HG02588 (cell line): ENCODE measurements at regions not wholly inside any gene's neighbourhood (a gene's known extent, or its start where the extent isn't known, plus 50 kb on each side); places are given as distances from the start of the nearest gene placed in this dataset.
"Not testable (repeated sequence)": the region's sequence is repeated elsewhere in the genome, so short reads cannot be mapped to it uniquely, and the experiment has no call there.

Experiments
- ATAC-seq: cut with Tn5 transposase; IDR thresholded peaks from one replicate; pipeline ENCODE4 v1.9.1; 2021; ENCODE audit warnings: mild to moderate bottlenecking, moderate library complexity; ENCODE audit not compliant: unreplicated experiment

- no peak for ATAC-seq
Measured at GRCh38 chr3:22373182-22373581, 622.2 kb upstream of the ZNF385D start.

GRCh38 chr3:22373827-22374226, 622.8 kb upstream of the ZNF385D start:
- ATAC-seq, result no peak

- no peak for ATAC-seq
Measured at GRCh38 chr3:22377421-22377820, 626.4 kb upstream of the ZNF385D start.

GRCh38 chr3:22378869-22379268, 627.9 kb upstream of the ZNF385D start:
- no peak for ATAC-seq

GRCh38 chr3:22380253-22380652, 629.2 kb upstream of the ZNF385D start:
- no peak for ATAC-seq

GRCh38 chr3:22381564-22381963, 630.6 kb upstream of the ZNF385D start:
- ATAC-seq, result not testable (repeated sequence)

- ATAC-seq, result no peak
Measured at GRCh38 chr3:22383285-22383684, 632.3 kb upstream of the ZNF385D start.

- no peak for ATAC-seq
Measured at GRCh38 chr3:22386107-22386506, 635.1 kb upstream of the ZNF385D start.

- ATAC-seq, result no peak
Measured at GRCh38 chr3:22392286-22392685, 641.3 kb upstream of the ZNF385D start.

GRCh38 chr3:22392859-22393258, 641.8 kb upstream of the ZNF385D start:
- no peak for ATAC-seq

- no peak for ATAC-seq
Measured at GRCh38 chr3:22399566-22399965, 648.6 kb upstream of the ZNF385D start.

- ATAC-seq, result no peak
Measured at GRCh38 chr3:22401499-22401898, 650.5 kb upstream of the ZNF385D start.

- no peak for ATAC-seq
Measured at GRCh38 chr3:22414239-22414638, 663.2 kb upstream of the ZNF385D start.

GRCh38 chr3:22416838-22417446, 665.9 kb upstream of the ZNF385D start:
- ATAC-seq, result not testable (repeated sequence)

- ATAC-seq, result no peak
Measured at GRCh38 chr3:22419261-22419660, 668.3 kb upstream of the ZNF385D start.

GRCh38 chr3:22421589-22421988, 670.6 kb upstream of the ZNF385D start:
- ATAC-seq, result no peak

GRCh38 chr3:22431334-22431733, 680.3 kb upstream of the ZNF385D start:
- ATAC-seq, result no peak

GRCh38 chr3:22439626-22440025, 688.6 kb upstream of the ZNF385D start:
- ATAC-seq, result no peak

- no peak for ATAC-seq
Measured at GRCh38 chr3:22441711-22442110, 690.7 kb upstream of the ZNF385D start.

- no peak for ATAC-seq
Measured at GRCh38 chr3:22443571-22444233, 692.7 kb upstream of the ZNF385D start.

GRCh38 chr3:22445336-22445735, 694.3 kb upstream of the ZNF385D start:
- ATAC-seq, result not testable (repeated sequence)

- ATAC-seq, result no peak
Measured at GRCh38 chr3:22450786-22451400, 699.9 kb upstream of the ZNF385D start.
